DOHH2 (cell line): ENCODE measurements at regions not wholly inside any gene's neighbourhood (a gene's known extent, or its start where the extent isn't known, plus 50 kb on each side); places are given as distances from the start of the nearest gene placed in this dataset.

Experiments
- H3F3A ChIP-seq: fragments of 200-600 bp; sonication (generic), shearing (Covaris generic); 2 replicates; pipeline ENCODE4 v1.6.0; 2016; ENCODE audit warnings: antibody characterized with exemption, mild to moderate bottlenecking; ENCODE audit not compliant: control insufficient read depth, insufficient read depth
- H3K27ac ChIP-seq: fragments of 200-600 bp; sonication (generic); 2 replicates; pipeline ENCODE4 v1.5.1; 2014; ENCODE audit warnings: low read depth, mild to moderate bottlenecking, low read length, moderate library complexity
- H3K27me3 ChIP-seq: fragments of 200-600 bp; sonication (generic); 2 replicates; pipeline ENCODE4 v1.6.1; 2014; ENCODE audit warnings: mild to moderate bottlenecking, low read length, mixed read lengths; ENCODE audit not compliant: control insufficient read depth
- H3K36me3 ChIP-seq: fragments of 200-600 bp; sonication (generic); 2 replicates; pipeline ENCODE4 v1.6.1; 2014; ENCODE audit warnings: mild to moderate bottlenecking, low read length, moderate library complexity, mixed read lengths; ENCODE audit not compliant: control insufficient read depth
- H3K4me1 ChIP-seq: fragments of 200-600 bp; sonication (generic); 2 replicates; pipeline ENCODE4 v1.6.1; 2014; ENCODE audit warnings: mild to moderate bottlenecking, low read length, mixed read lengths; ENCODE audit not compliant: control insufficient read depth
- H3K4me2 ChIP-seq: fragments of 200-600 bp; sonication (generic); 2 replicates; pipeline ENCODE4 v1.6.0; 2014; ENCODE audit warnings: mild to moderate bottlenecking, low read length, moderate library complexity
- H3K4me3 ChIP-seq: fragments of 200-600 bp; sonication (generic); 2 replicates; pipeline ENCODE4 v1.5.1; 2014; ENCODE audit warnings: mild to moderate bottlenecking, low read length, mixed read lengths
- H3K79me2 ChIP-seq: fragments of 200-600 bp; sonication (generic); 2 replicates; pipeline ENCODE4 v1.6.1; 2014; ENCODE audit warnings: mild to moderate bottlenecking, low read length, mixed read lengths; ENCODE audit not compliant: control insufficient read depth
- H3K9me2 ChIP-seq: fragments of 200-600 bp; sonication (generic); replicated peaks from 2 replicates; pipeline ENCODE4 v1.6.1; 2014; ENCODE audit warnings: mild to moderate bottlenecking, low read length, mixed read lengths; ENCODE audit not compliant: control insufficient read depth
- H3K9me3 ChIP-seq: fragments of 200-600 bp; sonication (generic); 2 replicates; pipeline ENCODE4 v1.6.1; 2014; ENCODE audit warnings: antibody characterized with exemption, low read length, mixed read lengths; ENCODE audit not compliant: control insufficient read depth, insufficient read depth
- H4K20me1 ChIP-seq: fragments of 200-600 bp; sonication (generic); 2 replicates; pipeline ENCODE4 v1.6.0; 2014; ENCODE audit warnings: low read depth, mild to moderate bottlenecking, antibody characterized with exemption, low read length, moderate library complexity; ENCODE audit not compliant: control insufficient read depth, insufficient read depth
- EZH2phosphoT487 ChIP-seq: fragments of 200-600 bp; sonication (generic); IDR thresholded peaks from 2 replicates; pipeline ENCODE4 v1.6.1; 2017; ENCODE audit warnings: borderline replicate concordance, mild to moderate bottlenecking, antibody characterized with exemption, low read length, moderate library complexity, mixed read lengths
- TF ChIP-seq, protein P1 (sequence below): fragments of 200-600 bp; sonication (generic); IDR thresholded peaks from one replicate; pipeline ENCODE4 v1.5.1; 2014; ENCODE audit warnings: antibody characterized with exemption, mild to moderate bottlenecking, low read depth, low read length; ENCODE audit not compliant: poor library complexity, severe bottlenecking

GRCh38 chr2:16153754-16154035 lies 213.3 kb downstream of the MYCN start:
- Histone ChIP-seq H3K9me3 (no peaks in the 10 kb centered on the region; the same call in 1 of the 2 replicates), H3K4me2 (no peak overlapping the region)

GRCh38 chr2:16152928-16153753 lies 212.8 kb downstream of the MYCN start:
- no peaks in the 10 kb centered on the region for H3K36me3 ChIP-seq
- TF ChIP-seq EZH2phosphoT487 = no peak
- TF ChIP-seq, protein P1, sequence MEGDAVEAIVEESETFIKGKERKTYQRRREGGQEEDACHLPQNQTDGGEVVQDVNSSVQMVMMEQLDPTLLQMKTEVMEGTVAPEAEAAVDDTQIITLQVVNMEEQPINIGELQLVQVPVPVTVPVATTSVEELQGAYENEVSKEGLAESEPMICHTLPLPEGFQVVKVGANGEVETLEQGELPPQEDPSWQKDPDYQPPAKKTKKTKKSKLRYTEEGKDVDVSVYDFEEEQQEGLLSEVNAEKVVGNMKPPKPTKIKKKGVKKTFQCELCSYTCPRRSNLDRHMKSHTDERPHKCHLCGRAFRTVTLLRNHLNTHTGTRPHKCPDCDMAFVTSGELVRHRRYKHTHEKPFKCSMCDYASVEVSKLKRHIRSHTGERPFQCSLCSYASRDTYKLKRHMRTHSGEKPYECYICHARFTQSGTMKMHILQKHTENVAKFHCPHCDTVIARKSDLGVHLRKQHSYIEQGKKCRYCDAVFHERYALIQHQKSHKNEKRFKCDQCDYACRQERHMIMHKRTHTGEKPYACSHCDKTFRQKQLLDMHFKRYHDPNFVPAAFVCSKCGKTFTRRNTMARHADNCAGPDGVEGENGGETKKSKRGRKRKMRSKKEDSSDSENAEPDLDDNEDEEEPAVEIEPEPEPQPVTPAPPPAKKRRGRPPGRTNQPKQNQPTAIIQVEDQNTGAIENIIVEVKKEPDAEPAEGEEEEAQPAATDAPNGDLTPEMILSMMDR = no peak
- no peaks in the 10 kb centered on the region; the same call in 1 of the 2 replicates for H3K9me3 ChIP-seq
- H3K27ac ChIP-seq = no peak overlapping the region
- H3K4me1 ChIP-seq = no peaks in the 10 kb centered on the region
- no peaks in the 10 kb centered on the region for H3K27me3 ChIP-seq
- H3F3A ChIP-seq = no peaks in the 10 kb centered on the region
- no peaks in the 10 kb centered on the region for H4K20me1 ChIP-seq
- H3K4me3 ChIP-seq = no peak overlapping the region
- no peaks in the 10 kb centered on the region for H3K79me2 ChIP-seq
- no peak overlapping the region for H3K4me2 ChIP-seq
- H3K9me2 ChIP-seq = no peaks in the 10 kb centered on the region

More at GRCh38 chr2:16153754-16154035, 213.3 kb downstream of the MYCN start:
- H3F3A ChIP-seq = no peaks in the 10 kb centered on the region
- H3K27me3 ChIP-seq = no peaks in the 10 kb centered on the region
- H4K20me1 ChIP-seq = no peaks in the 10 kb centered on the region
- no peaks in the 10 kb centered on the region for H3K36me3 ChIP-seq
- H3K27ac ChIP-seq = no peak overlapping the region
- no peaks in the 10 kb centered on the region for H3K4me1 ChIP-seq
- no peak for TF ChIP-seq EZH2phosphoT487
- TF ChIP-seq, protein P1 = no peak
- H3K9me2 ChIP-seq = no peaks in the 10 kb centered on the region
- no peak overlapping the region for H3K4me3 ChIP-seq
- no peaks in the 10 kb centered on the region for H3K79me2 ChIP-seq

GRCh38 chr2:16152071-16152927 lies 211.9 kb downstream of the MYCN start:
- no peaks in the 10 kb centered on the region; the same call in 1 of the 2 replicates for H3K9me3 ChIP-seq

More at GRCh38 chr2:16152071-16152927, 211.9 kb downstream of the MYCN start:
- H3K79me2 ChIP-seq = no peaks in the 10 kb centered on the region
- no peak for TF ChIP-seq EZH2phosphoT487
- TF ChIP-seq, protein P1 = no peak
- no peaks in the 10 kb centered on the region for H3F3A ChIP-seq
- H3K36me3 ChIP-seq = no peaks in the 10 kb centered on the region
- no peaks in the 10 kb centered on the region for H3K4me1 ChIP-seq
- H4K20me1 ChIP-seq = no peaks in the 10 kb centered on the region
- no peaks in the 10 kb centered on the region for H3K9me2 ChIP-seq
- no peak overlapping the region for H3K27ac ChIP-seq
- no peaks in the 10 kb centered on the region for H3K27me3 ChIP-seq
- H3K4me3 ChIP-seq = no peak overlapping the region
- H3K4me2 ChIP-seq = no peak overlapping the region
